ENCODE measurements at regions not wholly inside any gene's neighbourhood (a gene's known extent, or its start where the extent isn't known, plus 50 kb on each side); places are given as distances from the start of the nearest gene placed in this dataset.

GRCh38 chrX:17984415-17984814 is 123.3 kb upstream of the RAI2 start:
- no TSS peak for BruUV-seq (replicated peaks)
- Histone ChIP-seq H3K4me3 (replicated peaks in 1 of 3; ENCODE audit: insufficient read depth in 1 of 3, low read depth in 1 of 3, low read length in 3 of 3) (no peak overlapping the region), H3K27ac (ENCODE audit: insufficient read depth, low read depth, low read length) (no peak overlapping the region), H4K20me1 (replicated peaks; ENCODE audit: control insufficient read depth, extremely low read depth, insufficient read depth, low read length) (no peaks in the 10 kb centered on the region), H3K79me2 (ENCODE audit: control insufficient read depth, insufficient read depth, low read length) (no peaks in the 10 kb centered on the region), H3K4me1 (ENCODE audit: control insufficient read depth, extremely low read depth, insufficient read depth, low read length) (no peaks in the 10 kb centered on the region), H3K9me3 (replicated peaks; ENCODE audit: control insufficient read depth, insufficient read depth, low read length) (no peaks in the 10 kb centered on the region), H3K9me1 (replicated peaks; ENCODE audit: control insufficient read depth, extremely low read depth, insufficient read depth, low read length) (no peaks in the 10 kb centered on the region), H3K27me3 (ENCODE audit: control insufficient read depth in 2 of 2, insufficient read depth in 2 of 2, low read length in 2 of 2) (no peaks in the 10 kb centered on the region), H3K36me3 (ENCODE audit: control insufficient read depth in 2 of 2, extremely low read depth in 1 of 2, insufficient read depth in 2 of 2, low read length in 2 of 2) (no peaks in the 10 kb centered on the region), H2AFZ (ENCODE audit: low read depth, low read length) (no peak overlapping the region), H3K4me2 (ENCODE audit: insufficient read depth, low read length) (no peak overlapping the region), H3K9ac (replicated peaks; ENCODE audit: extremely low read depth, insufficient read depth, low read length) (no peak overlapping the region)
- ChIA-PET CTCF (no interaction called here), POLR2A (no interaction called here)
- DNase-seq (ENCODE audit: low read depth, low spot score) (no peak), FAIRE-seq (no peak)
- dilution Hi-C loops (cut with MboI; ENCODE audit: extremely low pct_ligation_motif_present, low sequenced_read_pairs) (no loop called here), intact Hi-C loops (cut with micrococcal nuclease) (no loop called here)
- TF ChIP-seq GATA2 (IDR thresholded peaks at IDR 0.05; ENCODE audit: insufficient read depth, insufficient read length, low read depth, low read length), result no peak

- DNase-seq (ENCODE audit: low read depth, low spot score) (no peak), FAIRE-seq (no peak)
- ChIA-PET CTCF (no interaction called here), POLR2A (no interaction called here)
- Histone ChIP-seq H3K9me3 (replicated peaks; ENCODE audit: control insufficient read depth, insufficient read depth, low read length) (no peaks in the 10 kb centered on the region), H3K36me3 (ENCODE audit: control insufficient read depth in 2 of 2, extremely low read depth in 1 of 2, insufficient read depth in 2 of 2, low read length in 2 of 2) (no peaks in the 10 kb centered on the region), H3K4me1 (ENCODE audit: control insufficient read depth, extremely low read depth, insufficient read depth, low read length) (no peaks in the 10 kb centered on the region), H3K4me2 (ENCODE audit: insufficient read depth, low read length) (no peak overlapping the region), H3K27ac (ENCODE audit: insufficient read depth, low read depth, low read length) (no peak overlapping the region), H3K9ac (replicated peaks; ENCODE audit: extremely low read depth, insufficient read depth, low read length) (no peak overlapping the region), H4K20me1 (replicated peaks; ENCODE audit: control insufficient read depth, extremely low read depth, insufficient read depth, low read length) (no peaks in the 10 kb centered on the region), H3K9me1 (replicated peaks; ENCODE audit: control insufficient read depth, extremely low read depth, insufficient read depth, low read length) (no peaks in the 10 kb centered on the region), H3K79me2 (ENCODE audit: control insufficient read depth, insufficient read depth, low read length) (no peaks in the 10 kb centered on the region), H3K27me3 (ENCODE audit: control insufficient read depth in 2 of 2, insufficient read depth in 2 of 2, low read length in 2 of 2) (no peaks in the 10 kb centered on the region), H2AFZ (ENCODE audit: low read depth, low read length) (no peak overlapping the region), H3K4me3 (replicated peaks in 1 of 3; ENCODE audit: insufficient read depth in 1 of 3, low read depth in 1 of 3, low read length in 3 of 3) (no peak overlapping the region)
- TF ChIP-seq POLR2AphosphoS5 (IDR thresholded peaks at IDR 0.05; ENCODE audit: insufficient read depth, low read depth, low read length) (no peak), MYC (IDR thresholded peaks at IDR 0.05; ENCODE audit: low read depth, low read length) (no peak), FOS (IDR thresholded peaks at IDR 0.05; ENCODE audit: borderline replicate concordance, insufficient read depth, low read length) (no peak), MAX (IDR thresholded peaks at IDR 0.05; ENCODE audit: insufficient read depth, insufficient read length) (no peak), JUN (IDR thresholded peaks at IDR 0.05; ENCODE audit: borderline replicate concordance, insufficient read depth, insufficient read length, low read depth) (no peak), EZH2 (IDR thresholded peaks at IDR 0.05; ENCODE audit: borderline replicate concordance, low read depth, low read length, severe bottlenecking) (no peak), POLR2A (IDR thresholded peaks at IDR 0.05; ENCODE audit: low read depth, low read length) (no peak), CTCF (IDR thresholded peaks at IDR 0.05; ENCODE audit: extremely low read depth in 1 of 2, insufficient read depth in 1 of 2, low read depth in 1 of 2, low read length in 2 of 2) (no peak), GATA2 (IDR thresholded peaks at IDR 0.05; ENCODE audit: insufficient read depth, insufficient read length, low read depth, low read length) (no peak)
- BruUV-seq (replicated peaks), result no TSS peak
- dilution Hi-C loops (cut with MboI; ENCODE audit: extremely low pct_ligation_motif_present, low sequenced_read_pairs) (no loop called here), intact Hi-C loops (cut with micrococcal nuclease) (no loop called here)
These were observed 122.3 kb upstream of the RAI2 start for GRCh38 chrX:17983389-17983788.

Data from endothelial cell of umbilical vein (primary cell).